DND-41 (cell line): ENCODE measurements at regions not wholly inside any gene's neighbourhood (a gene's known extent, or its start where the extent isn't known, plus 50 kb on each side); places are given as distances from the start of the nearest gene placed in this dataset.

Source experiments
- CTCF ChIP-seq: IDR thresholded peaks from 2 replicates; pipeline ENCODE4 v1.5.1; 2012; ENCODE audit warnings: borderline replicate concordance, low read length, moderate library complexity, mild to moderate bottlenecking; ENCODE audit not compliant: poor library complexity, severe bottlenecking; ENCODE audit errors: extremely low read depth
- EZH2 ChIP-seq: IDR thresholded peaks from 3 replicates; pipeline ENCODE4 v1.6.1; 2012; ENCODE audit warnings: borderline replicate concordance, low read depth, mild to moderate bottlenecking, moderate library complexity, low read length, inconsistent platforms; ENCODE audit not compliant: severe bottlenecking

- TF ChIP-seq EZH2 = no peak
- TF ChIP-seq CTCF = no peak
Observed at GRCh38 chr20:10771435-10772140, 97.8 kb upstream of the JAG1 start.
